B cell (primary cell): ENCODE measurements at regions not wholly inside any gene's neighbourhood (a gene's known extent, or its start where the extent isn't known, plus 50 kb on each side); places are given as distances from the start of the nearest gene placed in this dataset.

Experiments
- ATAC-seq: fragments of 200-7000 bp; cut with Tn5 transposase; one replicate; pipeline ENCODE4 v1.10.0; 2021; ENCODE audit warnings: low read depth, mild to moderate bottlenecking, moderate number of reproducible peaks, moderate library complexity
- CTCF ChIA-PET: fragments of 350-600 bp; sonication (Branson Sonifier 250); formaldehyde crosslinking; loops from one replicate; lab custom pipeline; 2021; ENCODE audit warnings: antibody characterized with exemption, inconsistent platforms; lab: Charles Lee
- POLR2A ChIA-PET: fragments of 350-600 bp; sonication (Branson Sonifier 250); formaldehyde crosslinking; loops from one replicate; lab custom pipeline; 2021; ENCODE audit warnings: antibody characterized with exemption; lab: Charles Lee
- DNase-seq: peaks from one replicate; pipeline ENCODE4 v3.0.0; 2013
- H2AFZ ChIP-seq: 2 replicates; pipeline ENCODE4 v1.6.1; 2012; ENCODE audit warnings: mild to moderate bottlenecking, low read depth, low read length; ENCODE audit not compliant: insufficient read depth, poor library complexity, severe bottlenecking
- H3K27ac ChIP-seq, 2 donors: 1 replicate in 1 of 2; 2 replicates in 1 of 2; pipeline ENCODE4 v1.5.1; 2012 to 2013; ENCODE audit warnings: low read length in 2 of 2, mild to moderate bottlenecking in 2 of 2, moderate library complexity in 1 of 2
- H3K27me3 ChIP-seq, 4 experiments: fragments of 200-600 bp in 1 of 4; sonication (generic) in 1 of 4; replicated peaks in 1 of 4; 1 replicate in 2 of 4; 2 replicates in 2 of 4; pipeline versions ENCODE4 v1.6.1 to v1.7.0; 2013 to 2016; ENCODE audit warnings: low read length in 3 of 4, mild to moderate bottlenecking in 2 of 4, mixed read lengths in 1 of 4, moderate library complexity in 1 of 4; ENCODE audit not compliant: insufficient read depth in 4 of 4, control insufficient read depth in 3 of 4; ENCODE audit errors: control extremely low read depth in 1 of 4
- H3K36me3 ChIP-seq, 2 experiments: replicated peaks in 1 of 2; 1 replicate in 1 of 2; 2 replicates in 1 of 2; pipeline versions ENCODE4 v1.6.1 to v1.7.1; 2013; ENCODE audit warnings: low read length in 1 of 2; ENCODE audit not compliant: insufficient read depth in 2 of 2, control insufficient read depth in 1 of 2; ENCODE audit errors: control extremely low read depth in 1 of 2, extremely low read depth in 1 of 2
- H3K4me1 ChIP-seq, 2 donors: fragments of 200-600 bp in 1 of 2; sonication (generic) in 1 of 2; 1 replicate in 1 of 2; 2 replicates in 1 of 2; pipeline versions ENCODE4 v1.5.1 to v1.6.1; 2013 to 2017; ENCODE audit warnings: low read length in 2 of 2; ENCODE audit not compliant: control insufficient read depth in 2 of 2, insufficient read depth in 2 of 2
- H3K4me2 ChIP-seq: replicated peaks from 2 replicates; pipeline ENCODE3; 2012; ENCODE audit warnings: mild to moderate bottlenecking, low read depth, low read length; ENCODE audit not compliant: poor library complexity, severe bottlenecking
- H3K4me3 ChIP-seq, 5 experiments: fragments of 200-600 bp in 1 of 5; sonication (generic) in 1 of 5; 1 replicate in 3 of 5; 2 replicates in 2 of 5; pipeline versions ENCODE4 v1.5.1 to v1.7.0; 2011 to 2016; ENCODE audit warnings: low read length in 4 of 5, mild to moderate bottlenecking in 4 of 5, low read depth in 2 of 5, control low read depth in 1 of 5, moderate library complexity in 1 of 5; ENCODE audit not compliant: insufficient read depth in 1 of 5; ENCODE audit errors: control extremely low read depth in 1 of 5, extremely low read depth in 1 of 5
- H3K79me2 ChIP-seq: fragments of 200-600 bp; sonication (generic); one replicate; pipeline ENCODE4 v1.6.0; 2016; ENCODE audit warnings: low read length; ENCODE audit not compliant: control insufficient read depth, insufficient read depth
- H3K9ac ChIP-seq: fragments of 200-600 bp; sonication (generic); 2 replicates; pipeline ENCODE4 v1.6.1; 2017; ENCODE audit warnings: mild to moderate bottlenecking, low read length, moderate library complexity
- H3K9me3 ChIP-seq, 3 donors: one replicate each; pipeline versions ENCODE4 v1.6.1 to v1.7.1; 2013; ENCODE audit warnings: low read length in 2 of 3; ENCODE audit not compliant: control insufficient read depth in 2 of 3, insufficient read depth in 1 of 3; ENCODE audit errors: control extremely low read depth in 1 of 3
- H4K20me1 ChIP-seq: 2 replicates; pipeline ENCODE4 v1.6.0; 2012; ENCODE audit warnings: mild to moderate bottlenecking, low read length; ENCODE audit not compliant: insufficient read depth, control insufficient read depth, poor library complexity, severe bottlenecking
- H3K27ac Mint-ChIP-seq: one replicate; pipeline ENCODE4 v1.8.0; 2021; ENCODE audit warnings: mixed read lengths
- H3K27me3 Mint-ChIP-seq: one replicate; pipeline ENCODE4 v1.8.0; 2021; ENCODE audit warnings: mixed read lengths
- H3K4me1 Mint-ChIP-seq: one replicate; pipeline ENCODE4 v1.8.0; 2021; ENCODE audit warnings: mixed read lengths
- H3K4me3 Mint-ChIP-seq: one replicate; pipeline ENCODE4 v1.8.0; 2021; ENCODE audit warnings: mixed read lengths
- H3K9me3 Mint-ChIP-seq: one replicate; pipeline ENCODE4 v1.8.0; 2022; ENCODE audit warnings: mixed read lengths; ENCODE audit not compliant: insufficient read depth
- CTCF ChIP-seq: fragments of 200-600 bp; IDR thresholded peaks from one replicate; pipeline ENCODE4 v1.8.0; 2022; ENCODE audit warnings: antibody characterized with exemption, mild to moderate bottlenecking
- EZH2 ChIP-seq: IDR thresholded peaks from 2 replicates; pipeline ENCODE4 v1.6.1; 2012; ENCODE audit warnings: borderline replicate concordance, low read depth, mild to moderate bottlenecking, moderate library complexity, low read length; ENCODE audit not compliant: insufficient read depth, poor library complexity, severe bottlenecking
- WGBS: methylation state at CpG from one replicate; pipeline ENCODE4 v1.1.5; 2013; ENCODE audit warnings: missing lambda C conversion rate; ENCODE audit not compliant: insufficient coverage; 5-methylcytosine and 5-hydroxymethylcytosine counted together
- intact Hi-C: fragments of 100-400 bp; cut with micrococcal nuclease; formaldehyde crosslinking; loops from one replicate; pipeline ENCODE4 v1.10.0; 2022

GRCh38 chr3:27888562-27888961 is 166.4 kb upstream of the EOMES start:
- Histone ChIP-seq H2AFZ (no peak overlapping the region), H3K4me2 (no peak overlapping the region), H3K27ac (no peak overlapping the region), H3K4me3 (no peak overlapping the region), H3K4me1 (no peaks in the 10 kb centered on the region), H3K79me2 (no peaks in the 10 kb centered on the region), H3K36me3 (no peaks in the 10 kb centered on the region), H3K9me3 (peaks cover 0 to 4% (median 2%) of the 10 kb centered on the region in 3 donors), H4K20me1 (no peaks in the 10 kb centered on the region), H3K27me3 (peaks cover 0 to 2% (median 0%) of the 10 kb centered on the region in 4 experiments), H3K9ac (no peak overlapping the region)
- WGBS, result 60% methylated on average over 1 of the region's 2 CpGs
- no peak for DNase-seq
- TF ChIP-seq CTCF (no peak), EZH2 (no peak)
- Mint-ChIP-seq H3K27me3 (peaks cover 27% of the 10 kb centered on the region), H3K27ac (no peak overlapping the region), H3K4me1 (no peaks in the 10 kb centered on the region), H3K4me3 (no peak overlapping the region), H3K9me3 (peaks cover 6% of the 10 kb centered on the region)
- ChIA-PET POLR2A (no interaction called here), CTCF (no interaction called here)
- no peak for ATAC-seq
- intact Hi-C loops, result no loop called here

GRCh38 chr3:27889745-27890144 is 167.6 kb upstream of the EOMES start:
- H3K9ac ChIP-seq, result no peak overlapping the region
- H3K9me3 ChIP-seq, result peaks cover 0 to 4% (median 4%) of the 10 kb centered on the region in 3 donors
- H2AFZ ChIP-seq, result no peak overlapping the region
- H3K4me2 ChIP-seq, result no peak overlapping the region
- no peak overlapping the region for H3K4me3 ChIP-seq
- CTCF ChIA-PET, result interaction anchor here (0.7 kb wide), 1 partner anchor 9 kb away, joined by 3 read pairs; no protein-coding TSS in a partner anchor
- no peaks in the 10 kb centered on the region for H3K4me1 Mint-ChIP-seq
- peaks cover 6% of the 10 kb centered on the region for H3K9me3 Mint-ChIP-seq
- peaks cover 0 to 2% (median 0%) of the 10 kb centered on the region in 4 experiments for H3K27me3 ChIP-seq
- no CpG with 5 or more reads among the region's 4 CpGs for WGBS
- no peaks in the 10 kb centered on the region for H3K4me1 ChIP-seq
- DNase-seq (no peak), ATAC-seq (no peak)
- peaks cover 27% of the 10 kb centered on the region for H3K27me3 Mint-ChIP-seq
- intact Hi-C loops, result no loop called here
- H3K27ac Mint-ChIP-seq, result no peak overlapping the region
- H3K36me3 ChIP-seq, result no peaks in the 10 kb centered on the region
- TF ChIP-seq EZH2, result no peak
- no peak for TF ChIP-seq CTCF
- H3K4me3 Mint-ChIP-seq, result no peak overlapping the region
- no peak overlapping the region for H3K27ac ChIP-seq
- no peaks in the 10 kb centered on the region for H3K79me2 ChIP-seq
- no peaks in the 10 kb centered on the region for H4K20me1 ChIP-seq
- POLR2A ChIA-PET, result no interaction called here
